Suppressor macrophage (primary cell): ENCODE measurements at regions not wholly inside any gene's neighbourhood (a gene's known extent, or its start where the extent isn't known, plus 50 kb on each side); places are given as distances from the start of the nearest gene placed in this dataset.

Experiments
- DNase-seq, 4 experiments: peaks; one replicate each; pipeline ENCODE4 v3.0.0-alpha.2; 2020 to 2022

- no peak for DNase-seq
Observed at GRCh38 chr10:3235395-3235794, 62.8 kb upstream of the PITRM1 start.

GRCh38 chr10:3233486-3233990 is 61.0 kb upstream of the PITRM1 start:
- DNase-seq = no peak

GRCh38 chr10:3231951-3232730 is 59.6 kb upstream of the PITRM1 start:
- DNase-seq = no peak

GRCh38 chr10:3229815-3230214 is 57.2 kb upstream of the PITRM1 start:
- no peak for DNase-seq

GRCh38 chr10:3228629-3228945 is 56.0 kb upstream of the PITRM1 start:
- DNase-seq = no peak

GRCh38 chr10:3226960-3227744 is 54.6 kb upstream of the PITRM1 start:
- no peak for DNase-seq

GRCh38 chr10:3225561-3225960 is 53.0 kb upstream of the PITRM1 start:
- no peak for DNase-seq

GRCh38 chr10:3224241-3224640 is 51.7 kb upstream of the PITRM1 start:
- no peak for DNase-seq

GRCh38 chr10:3222626-3223025 is 50.0 kb upstream of the PITRM1 start:
- no peak for DNase-seq
